CD14-positive monocyte (primary cell): ENCODE measurements at regions not wholly inside any gene's neighbourhood (a gene's known extent, or its start where the extent isn't known, plus 50 kb on each side); places are given as distances from the start of the nearest gene placed in this dataset.
"Not testable (repeated sequence)": the region's sequence is repeated elsewhere in the genome, so short reads cannot be mapped to it uniquely, and the experiment has no call there.

ENCODE experiments used
- DNase-seq, 3 donors: peaks; one replicate each; pipeline ENCODE4 v3.0.0-alpha.2; 2011 to 2022
- H2AFZ ChIP-seq: 2 replicates; pipeline ENCODE4 v1.6.0; 2012; ENCODE audit warnings: mild to moderate bottlenecking, low read depth, low read length, inconsistent platforms; ENCODE audit not compliant: insufficient read depth, poor library complexity, severe bottlenecking
- H3K27ac ChIP-seq, 2 donors: 1 replicate in 1 of 2; 2 replicates in 1 of 2; pipeline ENCODE4 v1.5.1; 2012 to 2013; ENCODE audit warnings: low read length in 2 of 2, control low read depth in 1 of 2, inconsistent platforms in 1 of 2, low read depth in 1 of 2, mild to moderate bottlenecking in 1 of 2
- H3K27me3 ChIP-seq, 2 donors: one replicate each; pipeline versions ENCODE4 v1.6.0 to v1.6.1; 2011 to 2013; ENCODE audit warnings: low read length in 2 of 2; ENCODE audit not compliant: control insufficient read depth in 2 of 2, insufficient read depth in 2 of 2
- H3K36me3 ChIP-seq, 2 donors: replicated peaks in 1 of 2; 1 replicate in 1 of 2; 2 replicates in 1 of 2; pipeline versions ENCODE4 v1.5.1 to v1.6.1; 2012 to 2013; ENCODE audit warnings: low read length in 2 of 2, control low read depth in 1 of 2, inconsistent platforms in 1 of 2, mild to moderate bottlenecking in 1 of 2; ENCODE audit not compliant: insufficient read depth in 2 of 2, control insufficient read depth in 1 of 2
- H3K4me1 ChIP-seq, 2 donors: 1 replicate in 1 of 2; 2 replicates in 1 of 2; pipeline versions ENCODE4 v1.5.1 to v1.6.1; 2012 to 2013; ENCODE audit warnings: low read length in 2 of 2, control low read depth in 1 of 2, inconsistent platforms in 1 of 2, mild to moderate bottlenecking in 1 of 2, moderate library complexity in 1 of 2; ENCODE audit not compliant: insufficient read depth in 2 of 2, control insufficient read depth in 1 of 2
- H3K4me2 ChIP-seq: replicated peaks from 2 replicates; pipeline ENCODE3; 2012; ENCODE audit warnings: low read length, moderate library complexity, mild to moderate bottlenecking; ENCODE audit not compliant: poor library complexity, severe bottlenecking; ENCODE audit errors: extremely low read depth
- H3K4me3 ChIP-seq, 3 experiments: fragments of 200-600 bp in 1 of 3; sonication (generic) in 1 of 3; replicated peaks in 1 of 3; 1 replicate in 2 of 3; 2 replicates in 1 of 3; pipeline ENCODE4 v1.5.1; 2011 to 2013; ENCODE audit warnings: low read length in 3 of 3, mild to moderate bottlenecking in 3 of 3, control low read depth in 2 of 3, low read depth in 2 of 3, inconsistent platforms in 1 of 3, moderate library complexity in 1 of 3
- H3K79me2 ChIP-seq: 2 replicates; pipeline ENCODE4 v1.6.0; 2012; ENCODE audit warnings: mild to moderate bottlenecking, control low read depth, inconsistent platforms, low read length, moderate library complexity; ENCODE audit not compliant: insufficient read depth
- H3K9ac ChIP-seq: 2 replicates; pipeline ENCODE4 v1.6.0; 2017; ENCODE audit warnings: low read length, mild to moderate bottlenecking; ENCODE audit not compliant: insufficient read depth, poor library complexity, severe bottlenecking
- H3K9me3 ChIP-seq, 2 donors: replicated peaks in 1 of 2; 1 replicate in 1 of 2; 2 replicates in 1 of 2; pipeline versions ENCODE4 v1.5.1 to v1.6.1; 2012 to 2013; ENCODE audit warnings: low read length in 2 of 2, control low read depth in 1 of 2; ENCODE audit not compliant: control insufficient read depth in 1 of 2, insufficient read depth in 1 of 2
- H4K20me1 ChIP-seq: 2 replicates; pipeline ENCODE4 v1.6.0; 2012; ENCODE audit warnings: mild to moderate bottlenecking, low read length, control low read depth, moderate library complexity; ENCODE audit not compliant: insufficient read depth
- H3K27ac Mint-ChIP-seq, 7 donors: one replicate each; pipeline ENCODE4 v1.8.0; 2020; ENCODE audit warnings: mild to moderate bottlenecking in 7 of 7, mixed read lengths in 7 of 7, moderate library complexity in 6 of 7, inconsistent platforms in 2 of 7
- H3K27me3 Mint-ChIP-seq, 3 donors: one replicate each; pipeline ENCODE4 v1.8.0; 2021 to 2022; ENCODE audit warnings: low read depth in 3 of 3, mild to moderate bottlenecking in 3 of 3, mixed read lengths in 3 of 3, moderate library complexity in 3 of 3, inconsistent platforms in 1 of 3
- H3K36me3 Mint-ChIP-seq, 2 donors: one replicate each; pipeline ENCODE4 v1.8.0; 2020; ENCODE audit warnings: mixed read lengths in 2 of 2, inconsistent platforms in 1 of 2, mild to moderate bottlenecking in 1 of 2
- H3K4me1 Mint-ChIP-seq: one replicate; pipeline ENCODE4 v1.8.0; 2020; ENCODE audit warnings: mild to moderate bottlenecking, mixed read lengths
- H3K4me3 Mint-ChIP-seq, 2 donors: one replicate each; pipeline ENCODE4 v1.8.0; 2020; ENCODE audit warnings: mild to moderate bottlenecking in 2 of 2, mixed read lengths in 2 of 2, moderate library complexity in 1 of 2
- H3K9me3 Mint-ChIP-seq, 7 donors: one replicate each; pipeline ENCODE4 v1.8.0; 2020 to 2022; ENCODE audit warnings: mixed read lengths in 7 of 7, mild to moderate bottlenecking in 6 of 7, moderate library complexity in 6 of 7, inconsistent platforms in 2 of 7
- WGBS: methylation state at CpG from one replicate; pipeline ENCODE4 v1.1.5; 2013; ENCODE audit warnings: missing lambda C conversion rate; ENCODE audit not compliant: insufficient coverage; 5-methylcytosine and 5-hydroxymethylcytosine counted together
- intact Hi-C, 2 donors: fragments of 100-400 bp; cut with micrococcal nuclease; formaldehyde crosslinking; loops; one replicate each; pipeline versions ENCODE4 v1.15.0 to v1.15.1; 2023
- TF ChIP-seq, protein P1 (sequence below): fragments of 200-600 bp; IDR thresholded peaks from one replicate; pipeline ENCODE4 v1.8.0; 2022; ENCODE audit warnings: antibody characterized with exemption, mild to moderate bottlenecking

DNA sequence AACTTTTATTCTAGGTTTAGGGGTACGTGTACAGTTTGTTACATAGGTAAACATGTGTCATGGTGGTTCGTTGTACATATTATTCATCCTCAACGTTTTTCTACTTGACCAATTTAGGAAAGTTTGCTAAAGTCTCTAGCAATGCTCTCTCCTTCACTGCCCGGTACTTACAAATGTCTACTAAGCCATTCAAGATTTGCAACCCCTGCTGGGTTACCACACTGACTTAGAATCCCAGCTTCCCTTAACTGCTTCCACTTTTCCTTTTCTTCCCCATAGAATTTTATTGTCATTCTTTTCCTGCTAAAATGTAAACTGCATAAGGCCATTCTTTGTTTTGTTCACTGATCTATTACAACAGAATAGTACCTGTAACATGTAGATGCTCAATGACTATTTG, 97.4 kb downstream of the SMPDL3A start:
- Histone ChIP-seq H3K36me3 (no peaks in the 10 kb centered on the region), H2AFZ (no peak overlapping the region), H3K4me2 (no peak overlapping the region), H3K9me3 (no peaks in the 10 kb centered on the region), H3K4me3 (no peak overlapping the region), H3K9ac (no peak overlapping the region), H4K20me1 (no peaks in the 10 kb centered on the region), H3K27me3 (no peaks in the 10 kb centered on the region), H3K27ac (no peak overlapping the region), H3K4me1 (no peaks in the 10 kb centered on the region), H3K79me2 (no peaks in the 10 kb centered on the region)
- Mint-ChIP-seq H3K36me3 (no peaks in the 10 kb centered on the region), H3K27ac (no peak overlapping the region), H3K9me3 (peaks cover 0 to 9% (median 4%) of the 10 kb centered on the region in 7 donors), H3K27me3 (peaks cover 1 to 6% (median 3%) of the 10 kb centered on the region in 3 donors), H3K4me1 (no peaks in the 10 kb centered on the region), H3K4me3 (no peak overlapping the region)
- WGBS = 100% methylated on average over 1 of the region's 4 CpGs
- TF ChIP-seq, protein P1, sequence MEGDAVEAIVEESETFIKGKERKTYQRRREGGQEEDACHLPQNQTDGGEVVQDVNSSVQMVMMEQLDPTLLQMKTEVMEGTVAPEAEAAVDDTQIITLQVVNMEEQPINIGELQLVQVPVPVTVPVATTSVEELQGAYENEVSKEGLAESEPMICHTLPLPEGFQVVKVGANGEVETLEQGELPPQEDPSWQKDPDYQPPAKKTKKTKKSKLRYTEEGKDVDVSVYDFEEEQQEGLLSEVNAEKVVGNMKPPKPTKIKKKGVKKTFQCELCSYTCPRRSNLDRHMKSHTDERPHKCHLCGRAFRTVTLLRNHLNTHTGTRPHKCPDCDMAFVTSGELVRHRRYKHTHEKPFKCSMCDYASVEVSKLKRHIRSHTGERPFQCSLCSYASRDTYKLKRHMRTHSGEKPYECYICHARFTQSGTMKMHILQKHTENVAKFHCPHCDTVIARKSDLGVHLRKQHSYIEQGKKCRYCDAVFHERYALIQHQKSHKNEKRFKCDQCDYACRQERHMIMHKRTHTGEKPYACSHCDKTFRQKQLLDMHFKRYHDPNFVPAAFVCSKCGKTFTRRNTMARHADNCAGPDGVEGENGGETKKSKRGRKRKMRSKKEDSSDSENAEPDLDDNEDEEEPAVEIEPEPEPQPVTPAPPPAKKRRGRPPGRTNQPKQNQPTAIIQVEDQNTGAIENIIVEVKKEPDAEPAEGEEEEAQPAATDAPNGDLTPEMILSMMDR = no peak
- no peak for DNase-seq
- intact Hi-C loops = no loop called here

DNA sequence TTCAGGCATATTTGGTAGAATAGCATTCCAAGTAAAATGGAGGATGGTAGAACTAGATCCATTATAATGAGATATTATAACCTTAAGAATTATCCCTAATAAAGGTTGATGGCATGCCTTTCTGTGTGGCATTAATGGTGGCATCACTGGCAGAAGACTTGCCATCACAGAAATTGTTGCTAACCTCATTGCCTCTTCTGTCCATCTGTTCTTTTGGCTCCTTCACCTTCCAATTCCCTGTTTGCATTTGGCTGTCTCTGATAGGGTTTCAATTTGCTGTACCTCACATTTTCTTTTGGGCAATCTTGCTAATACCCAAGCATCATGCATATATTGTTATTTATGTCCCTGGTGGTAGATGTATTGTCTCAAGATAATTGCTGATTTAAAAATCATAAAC, 98.9 kb downstream of the SMPDL3A start:
- Histone ChIP-seq H3K4me1 (no peaks in the 10 kb centered on the region), H4K20me1 (no peaks in the 10 kb centered on the region), H3K36me3 (no peaks in the 10 kb centered on the region), H3K27me3 (no peaks in the 10 kb centered on the region), H2AFZ (no peak overlapping the region), H3K4me2 (no peak overlapping the region), H3K9me3 (no peaks in the 10 kb centered on the region), H3K79me2 (no peaks in the 10 kb centered on the region), H3K9ac (no peak overlapping the region), H3K27ac (no peak overlapping the region), H3K4me3 (no peak overlapping the region)
- TF ChIP-seq, protein P1 = no peak
- DNase-seq = no peak
- H3K27ac Mint-ChIP-seq = no peak overlapping the region
- no peaks in the 10 kb centered on the region for H3K4me1 Mint-ChIP-seq
- peaks cover 1 to 6% (median 3%) of the 10 kb centered on the region in 3 donors for H3K27me3 Mint-ChIP-seq
- H3K36me3 Mint-ChIP-seq = no peaks in the 10 kb centered on the region
- intact Hi-C loops = no loop called here
- H3K4me3 Mint-ChIP-seq = no peak overlapping the region
- peaks cover 0 to 5% (median 3%) of the 10 kb centered on the region in 7 donors for H3K9me3 Mint-ChIP-seq

DNA sequence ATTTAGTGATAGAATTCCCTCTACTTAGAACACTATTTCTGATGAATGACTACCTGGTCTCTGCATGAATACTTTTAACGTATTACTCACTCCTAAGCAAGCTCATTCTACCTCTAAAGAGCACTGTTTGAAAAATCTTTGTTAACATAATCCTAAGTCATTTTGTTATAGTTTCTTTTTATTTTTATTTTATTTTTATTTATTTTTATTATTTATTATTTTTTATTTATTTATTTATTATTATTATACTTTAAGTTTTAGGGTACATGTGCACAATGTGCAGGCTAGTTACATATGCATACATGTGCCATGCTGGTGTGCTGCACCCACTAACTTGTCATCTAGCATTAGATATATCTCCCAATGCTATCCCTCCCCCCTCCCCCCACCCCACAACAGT, 99.6 kb downstream of the SMPDL3A start:
- H3K27ac ChIP-seq, H3K36me3 ChIP-seq, DNase-seq, H4K20me1 ChIP-seq, H3K27ac Mint-ChIP-seq, H3K4me3 ChIP-seq, H3K36me3 Mint-ChIP-seq, H3K4me1 Mint-ChIP-seq, H3K27me3 Mint-ChIP-seq, H3K79me2 ChIP-seq, H3K9me3 Mint-ChIP-seq, H3K27me3 ChIP-seq, H3K9me3 ChIP-seq, H2AFZ ChIP-seq, H3K9ac ChIP-seq, H3K4me2 ChIP-seq, intact Hi-C loops, H3K4me3 Mint-ChIP-seq, H3K4me1 ChIP-seq: not testable (repeated sequence)
- no CpG with 5 or more reads among the region's 1 CpG for WGBS
